ENCODE measurements at regions not wholly inside any gene's neighbourhood (a gene's known extent, or its start where the extent isn't known, plus 50 kb on each side); places are given as distances from the start of the nearest gene placed in this dataset.

DNA sequence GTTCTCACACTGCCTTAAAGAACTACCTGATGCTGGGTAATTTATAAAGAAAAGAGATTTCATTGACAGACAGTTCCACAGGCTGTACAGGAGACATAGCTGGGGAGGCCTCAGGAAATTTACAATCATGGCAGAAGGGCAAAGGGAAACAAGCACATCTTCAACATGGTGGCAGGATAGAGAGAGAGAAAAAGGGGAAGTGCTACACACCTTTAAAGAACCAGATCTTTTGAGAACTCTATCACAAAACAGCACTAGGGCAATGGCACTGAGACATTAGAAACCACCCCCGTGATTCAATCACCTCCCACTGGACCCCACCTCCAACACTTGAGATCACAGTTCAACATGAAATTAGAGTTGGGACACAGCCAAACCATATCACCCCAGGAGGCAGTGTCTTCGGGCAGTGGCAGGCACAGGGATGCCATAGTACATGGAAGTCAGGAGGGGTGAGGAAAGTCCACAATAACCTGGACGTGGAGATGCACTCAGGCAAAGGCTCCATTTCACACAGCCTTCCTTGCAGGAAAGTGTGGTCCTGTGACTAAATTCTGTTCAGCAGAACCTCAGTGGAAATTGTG is 120.4 kb upstream of the SERPINE2 start:
- Mint-ChIP-seq H3K4me1 (ENCODE audit: unreplicated experiment) (peaks cover 26% of the 10 kb centered on the region), H3K4me3 (ENCODE audit: unreplicated experiment) (no peak overlapping the region), H3K27me3 (ENCODE audit: unreplicated experiment) (no peaks in the 10 kb centered on the region), H3K36me3 (ENCODE audit: unreplicated experiment) (no peaks in the 10 kb centered on the region), H3K9me3 (ENCODE audit: unreplicated experiment) (no peaks in the 10 kb centered on the region), H3K27ac (ENCODE audit: unreplicated experiment) (no peak overlapping the region)
- DNase-seq (ENCODE audit: extremely low spot score, unreplicated experiment): no peak
- TF ChIP-seq, protein P1, sequence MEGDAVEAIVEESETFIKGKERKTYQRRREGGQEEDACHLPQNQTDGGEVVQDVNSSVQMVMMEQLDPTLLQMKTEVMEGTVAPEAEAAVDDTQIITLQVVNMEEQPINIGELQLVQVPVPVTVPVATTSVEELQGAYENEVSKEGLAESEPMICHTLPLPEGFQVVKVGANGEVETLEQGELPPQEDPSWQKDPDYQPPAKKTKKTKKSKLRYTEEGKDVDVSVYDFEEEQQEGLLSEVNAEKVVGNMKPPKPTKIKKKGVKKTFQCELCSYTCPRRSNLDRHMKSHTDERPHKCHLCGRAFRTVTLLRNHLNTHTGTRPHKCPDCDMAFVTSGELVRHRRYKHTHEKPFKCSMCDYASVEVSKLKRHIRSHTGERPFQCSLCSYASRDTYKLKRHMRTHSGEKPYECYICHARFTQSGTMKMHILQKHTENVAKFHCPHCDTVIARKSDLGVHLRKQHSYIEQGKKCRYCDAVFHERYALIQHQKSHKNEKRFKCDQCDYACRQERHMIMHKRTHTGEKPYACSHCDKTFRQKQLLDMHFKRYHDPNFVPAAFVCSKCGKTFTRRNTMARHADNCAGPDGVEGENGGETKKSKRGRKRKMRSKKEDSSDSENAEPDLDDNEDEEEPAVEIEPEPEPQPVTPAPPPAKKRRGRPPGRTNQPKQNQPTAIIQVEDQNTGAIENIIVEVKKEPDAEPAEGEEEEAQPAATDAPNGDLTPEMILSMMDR (IDR thresholded peaks at IDR 0.05): no peak

DNA sequence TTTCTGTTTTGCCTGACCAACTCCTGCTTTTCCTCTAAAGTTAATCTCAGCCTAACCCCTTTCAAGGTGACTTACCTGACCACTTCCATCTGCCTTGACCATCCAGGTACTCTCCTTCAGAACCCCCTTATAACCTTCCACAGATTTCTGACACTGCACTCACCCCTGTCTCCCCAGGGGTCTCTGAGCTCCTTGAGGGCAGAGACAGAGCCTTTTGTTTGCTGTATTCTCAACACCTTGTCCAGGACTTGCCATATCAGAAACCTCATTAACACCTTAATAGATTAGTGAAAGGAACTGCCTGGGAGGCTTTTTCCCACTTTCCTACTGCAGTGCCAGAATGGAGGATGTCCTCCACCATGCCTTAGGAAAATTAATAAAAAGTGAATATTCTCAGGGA is 119.7 kb upstream of the SERPINE2 start:
- H3K4me1 Mint-ChIP-seq (ENCODE audit: unreplicated experiment): peaks cover 23% of the 10 kb centered on the region
- TF ChIP-seq, protein P1 (IDR thresholded peaks at IDR 0.05): no peak
- H3K27me3 Mint-ChIP-seq (ENCODE audit: unreplicated experiment): no peaks in the 10 kb centered on the region
- no peaks in the 10 kb centered on the region for H3K9me3 Mint-ChIP-seq (ENCODE audit: unreplicated experiment)
- no peaks in the 10 kb centered on the region for H3K36me3 Mint-ChIP-seq (ENCODE audit: unreplicated experiment)
- H3K4me3 Mint-ChIP-seq (ENCODE audit: unreplicated experiment): no peak overlapping the region
- no peak overlapping the region for H3K27ac Mint-ChIP-seq (ENCODE audit: unreplicated experiment)
- no peak for DNase-seq (ENCODE audit: extremely low spot score, unreplicated experiment)

DNA sequence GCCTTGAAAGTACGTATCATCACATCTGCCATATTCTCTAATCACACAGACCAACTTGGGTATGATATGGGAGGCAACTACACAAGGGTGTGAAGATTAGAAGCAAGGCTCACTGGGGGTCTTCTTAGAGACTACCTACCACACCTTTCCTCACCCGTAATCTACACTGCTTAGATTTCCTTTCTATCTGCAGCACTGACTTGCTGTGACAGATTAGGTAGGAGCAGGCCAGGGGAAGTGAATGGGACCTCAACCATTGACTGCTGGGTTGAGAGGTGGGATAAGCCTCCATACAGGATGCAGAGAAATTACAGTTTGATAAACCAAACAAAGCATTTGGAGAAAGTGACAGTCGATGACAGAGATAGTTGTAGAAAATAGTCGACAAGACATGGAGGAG is 119.0 kb upstream of the SERPINE2 start:
- no peak overlapping the region for H3K27ac Mint-ChIP-seq (ENCODE audit: unreplicated experiment)
- no peak for DNase-seq (ENCODE audit: extremely low spot score, unreplicated experiment)
- peaks cover 15% of the 10 kb centered on the region for H3K4me1 Mint-ChIP-seq (ENCODE audit: unreplicated experiment)
- no peaks in the 10 kb centered on the region for H3K27me3 Mint-ChIP-seq (ENCODE audit: unreplicated experiment)
- H3K9me3 Mint-ChIP-seq (ENCODE audit: unreplicated experiment): peaks cover 3% of the 10 kb centered on the region
- TF ChIP-seq, protein P1 (IDR thresholded peaks at IDR 0.05): no peak
- no peaks in the 10 kb centered on the region for H3K36me3 Mint-ChIP-seq (ENCODE audit: unreplicated experiment)
- no peak overlapping the region for H3K4me3 Mint-ChIP-seq (ENCODE audit: unreplicated experiment)

DNA sequence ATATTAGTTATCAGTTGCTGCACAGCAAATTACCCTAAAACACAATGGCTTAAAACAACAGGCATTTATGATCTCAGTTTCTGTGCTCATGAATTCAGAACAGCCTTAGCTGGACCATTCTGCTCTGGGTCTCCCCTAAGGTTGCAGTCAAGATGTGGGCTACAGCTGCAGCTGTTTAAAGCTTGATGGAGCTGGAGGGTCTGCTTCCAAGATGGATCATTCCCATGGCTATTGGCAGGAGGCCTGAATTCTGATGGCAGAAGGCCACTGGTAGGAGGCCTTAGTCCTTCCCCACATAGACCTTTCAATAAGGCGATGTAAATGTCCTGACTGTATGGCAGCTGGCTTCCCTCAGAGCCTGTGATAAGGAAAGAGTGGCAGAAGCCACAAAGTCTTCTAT is 118.6 kb upstream of the SERPINE2 start:
- TF ChIP-seq, protein P1 (IDR thresholded peaks at IDR 0.05): no peak
- Mint-ChIP-seq H3K27ac (ENCODE audit: unreplicated experiment) (no peak overlapping the region), H3K36me3 (ENCODE audit: unreplicated experiment) (no peaks in the 10 kb centered on the region), H3K4me3 (ENCODE audit: unreplicated experiment) (no peak overlapping the region), H3K4me1 (ENCODE audit: unreplicated experiment) (peaks cover 12% of the 10 kb centered on the region), H3K27me3 (ENCODE audit: unreplicated experiment) (no peaks in the 10 kb centered on the region), H3K9me3 (ENCODE audit: unreplicated experiment) (peaks cover 5% of the 10 kb centered on the region)
- no peak for DNase-seq (ENCODE audit: extremely low spot score, unreplicated experiment)

DNA sequence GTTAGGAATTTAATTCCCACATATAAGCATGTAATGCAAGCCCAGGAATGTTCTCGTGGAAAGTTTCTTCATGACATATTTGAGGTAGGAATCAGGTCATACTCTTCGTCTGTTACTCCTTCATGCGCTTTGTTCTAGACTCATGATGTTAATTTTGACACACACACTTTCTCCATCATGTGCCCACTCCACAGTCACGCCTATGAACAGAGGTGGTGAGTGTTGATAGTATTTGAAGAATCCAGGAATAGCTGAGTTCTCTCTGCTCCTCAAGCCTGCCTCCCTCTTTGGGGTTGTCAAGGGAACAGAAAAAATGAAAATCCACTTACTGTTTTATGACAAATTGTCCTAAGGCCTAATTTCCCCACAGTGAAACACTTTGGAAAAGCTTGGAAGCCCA is 117.3 kb upstream of the SERPINE2 start:
- no peaks in the 10 kb centered on the region for H3K27me3 Mint-ChIP-seq (ENCODE audit: unreplicated experiment)
- no peak overlapping the region for H3K27ac Mint-ChIP-seq (ENCODE audit: unreplicated experiment)
- H3K4me1 Mint-ChIP-seq (ENCODE audit: unreplicated experiment): peaks cover 1% of the 10 kb centered on the region
- H3K36me3 Mint-ChIP-seq (ENCODE audit: unreplicated experiment): no peaks in the 10 kb centered on the region
- TF ChIP-seq, protein P1 (IDR thresholded peaks at IDR 0.05): no peak
- no peak for DNase-seq (ENCODE audit: extremely low spot score, unreplicated experiment)
- no peak overlapping the region for H3K4me3 Mint-ChIP-seq (ENCODE audit: unreplicated experiment)
- peaks cover 11% of the 10 kb centered on the region for H3K9me3 Mint-ChIP-seq (ENCODE audit: unreplicated experiment)
